ENCODE measurements at regions not wholly inside any gene's neighbourhood (a gene's known extent, or its start where the extent isn't known, plus 50 kb on each side); places are given as distances from the start of the nearest gene placed in this dataset.

DNA sequence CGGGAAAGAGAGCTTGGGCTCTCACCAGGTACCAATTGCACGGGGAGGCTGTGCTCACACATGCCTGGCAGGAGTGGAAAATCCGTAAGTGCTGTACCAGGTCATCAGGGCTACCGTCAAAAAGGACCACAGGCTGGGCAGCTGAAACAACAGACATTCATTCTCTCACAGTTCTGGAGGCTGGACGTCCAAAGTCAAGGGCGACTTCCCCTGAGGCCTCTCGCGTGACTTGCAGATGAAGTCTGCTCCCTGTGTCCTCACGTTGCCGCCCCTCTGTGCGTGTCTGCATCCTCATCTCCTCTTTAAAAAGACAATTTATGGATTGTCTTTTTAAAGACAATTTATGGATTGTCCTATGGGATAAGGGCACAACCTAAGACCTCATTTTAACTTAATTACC is 73.8 kb upstream of the FZD10 start:
- no peaks in the 10 kb centered on the region for H3K36me3 ChIP-seq (ENCODE audit: control insufficient read depth in 1 of 2, insufficient read depth in 2 of 2, low read depth in 1 of 2, low read length in 2 of 2)
- no peak overlapping the region for H3K4ac ChIP-seq (ENCODE audit: low read depth in 1 of 2, low read length in 2 of 2)
- H2BK5ac ChIP-seq (ENCODE audit: low read depth, low read length, poor library complexity, severe bottlenecking), result no peak overlapping the region
- H3K23ac ChIP-seq (ENCODE audit: low read length in 2 of 2), result no peak overlapping the region
- no peaks in the 10 kb centered on the region for H3K9me3 ChIP-seq (ENCODE audit: control insufficient read depth, low read length)
- H3K14ac ChIP-seq (ENCODE audit: low read length in 2 of 2), result no peak overlapping the region
- H3K18ac ChIP-seq (ENCODE audit: low read depth in 1 of 2, low read length in 2 of 2), result no peak overlapping the region
- no peak overlapping the region for H2BK12ac ChIP-seq (ENCODE audit: low read length in 2 of 2)
- H2BK120ac ChIP-seq (ENCODE audit: low read depth, low read length), result no peak overlapping the region
- no peak overlapping the region for H2BK15ac ChIP-seq (ENCODE audit: low read depth, poor library complexity, severe bottlenecking)
- H3K79me1 ChIP-seq (replicated peaks; ENCODE audit: low read length, poor library complexity, severe bottlenecking), result no peaks in the 10 kb centered on the region
- no peak overlapping the region for H2AFZ ChIP-seq (ENCODE audit: low read depth, low read length)
- 68% methylated on average over 8 of the region's 11 CpGs for WGBS
- peaks cover 0 to 7% of the 10 kb centered on the region in 2 experiments for H3K27me3 ChIP-seq (ENCODE audit: control insufficient read depth in 1 of 2, insufficient read depth in 1 of 2, low read length in 2 of 2)
- no peak overlapping the region for H3K4me2 ChIP-seq (ENCODE audit: low read length, poor library complexity, severe bottlenecking)
- DNase-seq, result no peak
- no peak overlapping the region for H4K8ac ChIP-seq (ENCODE audit: low read length)
- H3K9ac ChIP-seq (ENCODE audit: low read length), result no peak overlapping the region
- no peak overlapping the region for H3K27ac ChIP-seq (ENCODE audit: low read length, poor library complexity, severe bottlenecking)
- no peak overlapping the region for H2AK5ac ChIP-seq (ENCODE audit: low read length, severe bottlenecking)
- no peaks in the 10 kb centered on the region for H3K4me1 ChIP-seq (ENCODE audit: control insufficient read depth, insufficient read depth, low read depth, low read length)
- no peak overlapping the region for H4K91ac ChIP-seq (ENCODE audit: low read length)
- H3K4me3 ChIP-seq (ENCODE audit: insufficient read depth in 1 of 2, low read depth in 1 of 2, low read length in 2 of 2), result no peak overlapping the region

DNA sequence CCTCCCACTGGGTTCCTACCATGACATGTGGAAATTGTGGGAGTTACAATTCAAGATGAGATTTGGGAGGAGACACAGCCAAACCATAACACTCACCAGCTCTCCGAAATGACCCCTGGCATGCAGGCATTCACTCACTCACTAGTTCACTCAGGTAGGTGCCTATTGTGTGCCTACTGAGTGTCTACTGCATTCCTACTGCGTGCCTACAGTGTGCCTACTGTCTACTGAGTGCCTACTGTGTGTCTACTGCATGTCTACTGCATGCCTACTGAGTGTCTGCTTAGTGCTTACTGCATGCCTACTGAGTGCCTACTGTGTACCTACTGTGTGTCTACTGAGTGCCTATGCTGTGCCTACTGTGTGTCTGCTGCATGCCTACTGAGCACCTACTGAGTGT is 71.7 kb upstream of the FZD10 start:
- Histone ChIP-seq H3K36me3 (ENCODE audit: control insufficient read depth in 1 of 2, insufficient read depth in 2 of 2, low read depth in 1 of 2, low read length in 2 of 2) (no peaks in the 10 kb centered on the region), H3K4me1 (ENCODE audit: control insufficient read depth, insufficient read depth, low read depth, low read length) (no peaks in the 10 kb centered on the region), H3K18ac (ENCODE audit: low read depth in 1 of 2, low read length in 2 of 2) (no peak overlapping the region), H4K91ac (ENCODE audit: low read length) (peak overlapping the region; percentile 43), H3K23ac (ENCODE audit: low read length in 2 of 2) (no peak overlapping the region), H3K9ac (ENCODE audit: low read length) (no peak overlapping the region), H2BK5ac (ENCODE audit: low read depth, low read length, poor library complexity, severe bottlenecking) (no peak overlapping the region), H2AK5ac (ENCODE audit: low read length, severe bottlenecking) (no peak overlapping the region), H3K4me2 (ENCODE audit: low read length, poor library complexity, severe bottlenecking) (no peak overlapping the region), H2AFZ (ENCODE audit: low read depth, low read length) (no peak overlapping the region), H3K79me1 (replicated peaks; ENCODE audit: low read length, poor library complexity, severe bottlenecking) (no peaks in the 10 kb centered on the region), H3K4ac (ENCODE audit: low read depth in 1 of 2, low read length in 2 of 2) (no peak overlapping the region), H4K8ac (ENCODE audit: low read length) (no peak overlapping the region), H3K27ac (ENCODE audit: low read length, poor library complexity, severe bottlenecking) (no peak overlapping the region), H2BK15ac (ENCODE audit: low read depth, poor library complexity, severe bottlenecking) (no peak overlapping the region), H3K4me3 (ENCODE audit: insufficient read depth in 1 of 2, low read depth in 1 of 2, low read length in 2 of 2) (no peak overlapping the region), H2BK12ac (ENCODE audit: low read length in 2 of 2) (no peak overlapping the region), H2BK120ac (ENCODE audit: low read depth, low read length) (no peak overlapping the region), H3K27me3 (ENCODE audit: control insufficient read depth in 1 of 2, insufficient read depth in 1 of 2, low read length in 2 of 2) (peaks cover 0 to 12% of the 10 kb centered on the region in 2 experiments), H3K9me3 (ENCODE audit: control insufficient read depth, low read length) (no peaks in the 10 kb centered on the region), H3K14ac (ENCODE audit: low read length in 2 of 2) (no peak overlapping the region)
- WGBS, result 90% methylated on average over 2 of the region's 2 CpGs
- DNase-seq, result no peak

DNA sequence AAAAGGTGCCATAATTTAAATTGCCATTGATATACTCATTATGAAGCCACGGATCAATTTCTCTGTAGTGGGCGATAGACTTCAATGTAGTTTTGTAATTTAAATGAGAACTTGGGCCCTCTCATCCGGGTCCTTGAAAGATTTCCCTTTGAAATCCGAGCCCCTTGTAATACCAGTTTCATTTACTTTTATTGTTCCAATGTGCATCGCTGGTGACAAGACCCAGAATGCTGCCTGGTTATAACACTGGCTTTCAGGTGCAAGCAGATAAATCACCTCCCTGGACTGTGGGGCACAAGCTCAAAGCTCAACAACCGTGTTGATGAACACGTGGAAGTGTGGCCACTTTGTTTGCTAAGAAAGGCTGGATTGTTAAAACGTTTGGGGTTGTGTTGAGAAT is 68.9 kb upstream of the FZD10 start:
- H2AFZ ChIP-seq (ENCODE audit: low read depth, low read length), result no peak overlapping the region
- H3K14ac ChIP-seq (ENCODE audit: low read length in 2 of 2), result no peak overlapping the region
- peaks cover 0 to 5% of the 10 kb centered on the region in 2 experiments for H3K27me3 ChIP-seq (ENCODE audit: control insufficient read depth in 1 of 2, insufficient read depth in 1 of 2, low read length in 2 of 2)
- no peak overlapping the region for H3K27ac ChIP-seq (ENCODE audit: low read length, poor library complexity, severe bottlenecking)
- H3K4me2 ChIP-seq (ENCODE audit: low read length, poor library complexity, severe bottlenecking), result no peak overlapping the region
- no peak overlapping the region for H3K4me3 ChIP-seq (ENCODE audit: insufficient read depth in 1 of 2, low read depth in 1 of 2, low read length in 2 of 2)
- no peaks in the 10 kb centered on the region for H3K36me3 ChIP-seq (ENCODE audit: control insufficient read depth in 1 of 2, insufficient read depth in 2 of 2, low read depth in 1 of 2, low read length in 2 of 2)
- H3K4me1 ChIP-seq (ENCODE audit: control insufficient read depth, insufficient read depth, low read depth, low read length), result no peaks in the 10 kb centered on the region
- no peaks in the 10 kb centered on the region for H3K79me1 ChIP-seq (replicated peaks; ENCODE audit: low read length, poor library complexity, severe bottlenecking)
- WGBS, result 61% methylated on average over 8 of the region's 8 CpGs
- H2BK5ac ChIP-seq (ENCODE audit: low read depth, low read length, poor library complexity, severe bottlenecking), result no peak overlapping the region
- no peak overlapping the region for H3K23ac ChIP-seq (ENCODE audit: low read length in 2 of 2)
- no peak overlapping the region for H3K4ac ChIP-seq (ENCODE audit: low read depth in 1 of 2, low read length in 2 of 2)
- H2BK12ac ChIP-seq (ENCODE audit: low read length in 2 of 2), result no peak overlapping the region
- no peak overlapping the region for H3K18ac ChIP-seq (ENCODE audit: low read depth in 1 of 2, low read length in 2 of 2)
- no peak for DNase-seq
- H2BK15ac ChIP-seq (ENCODE audit: low read depth, poor library complexity, severe bottlenecking), result no peak overlapping the region
- no peak overlapping the region for H3K9ac ChIP-seq (ENCODE audit: low read length)
- no peaks in the 10 kb centered on the region for H3K9me3 ChIP-seq (ENCODE audit: control insufficient read depth, low read length)
- H4K8ac ChIP-seq (ENCODE audit: low read length), result no peak overlapping the region
- H2BK120ac ChIP-seq (ENCODE audit: low read depth, low read length), result no peak overlapping the region
- H4K91ac ChIP-seq (ENCODE audit: low read length), result no peak overlapping the region
- H2AK5ac ChIP-seq (ENCODE audit: low read length, severe bottlenecking), result no peak overlapping the region

DNA sequence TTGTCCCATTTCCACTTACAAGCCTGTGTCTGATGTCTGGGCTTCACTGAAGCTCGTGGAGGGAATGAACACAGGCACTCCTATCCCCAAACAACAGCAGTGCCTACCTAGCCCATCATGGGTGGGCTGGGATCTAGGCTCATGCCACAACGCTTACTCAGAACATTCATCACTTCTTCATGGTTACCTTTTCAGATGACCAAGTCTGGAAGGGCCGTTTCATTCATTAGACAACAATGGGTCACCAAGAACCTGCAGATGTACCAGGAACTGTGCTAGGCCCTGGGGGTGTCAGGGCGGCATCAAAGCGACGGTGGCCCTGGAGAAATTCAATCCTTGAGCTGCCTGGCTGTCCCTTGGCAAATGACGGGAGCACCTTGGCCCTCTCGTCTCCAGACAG is 64.9 kb upstream of the FZD10 start:
- H2AK5ac ChIP-seq (ENCODE audit: low read length, severe bottlenecking), result no peak overlapping the region
- 77% methylated on average over 8 of the region's 8 CpGs for WGBS
- no peaks in the 10 kb centered on the region for H3K36me3 ChIP-seq (ENCODE audit: control insufficient read depth in 1 of 2, insufficient read depth in 2 of 2, low read depth in 1 of 2, low read length in 2 of 2)
- peaks cover 7% of the 10 kb centered on the region for H3K9me3 ChIP-seq (ENCODE audit: control insufficient read depth, low read length)
- no peak overlapping the region for H4K8ac ChIP-seq (ENCODE audit: low read length)
- no peak overlapping the region for H2BK12ac ChIP-seq (ENCODE audit: low read length in 2 of 2)
- no peak overlapping the region for H3K4ac ChIP-seq (ENCODE audit: low read depth in 1 of 2, low read length in 2 of 2)
- peaks cover 0 to 11% of the 10 kb centered on the region in 2 experiments for H3K27me3 ChIP-seq (ENCODE audit: control insufficient read depth in 1 of 2, insufficient read depth in 1 of 2, low read length in 2 of 2)
- H2BK120ac ChIP-seq (ENCODE audit: low read depth, low read length), result no peak overlapping the region
- no peak overlapping the region for H3K23ac ChIP-seq (ENCODE audit: low read length in 2 of 2)
- H3K18ac ChIP-seq (ENCODE audit: low read depth in 1 of 2, low read length in 2 of 2), result no peak overlapping the region
- no peak overlapping the region for H4K91ac ChIP-seq (ENCODE audit: low read length)
- no peak overlapping the region for H3K14ac ChIP-seq (ENCODE audit: low read length in 2 of 2)
- H2BK5ac ChIP-seq (ENCODE audit: low read depth, low read length, poor library complexity, severe bottlenecking), result no peak overlapping the region
- no peaks in the 10 kb centered on the region for H3K79me1 ChIP-seq (replicated peaks; ENCODE audit: low read length, poor library complexity, severe bottlenecking)
- no peak overlapping the region for H2BK15ac ChIP-seq (ENCODE audit: low read depth, poor library complexity, severe bottlenecking)
- no peak overlapping the region for H3K9ac ChIP-seq (ENCODE audit: low read length)
- H2AFZ ChIP-seq (ENCODE audit: low read depth, low read length), result no peak overlapping the region
- H3K4me3 ChIP-seq (ENCODE audit: insufficient read depth in 1 of 2, low read depth in 1 of 2, low read length in 2 of 2), result no peak overlapping the region
- no peak overlapping the region for H3K4me2 ChIP-seq (ENCODE audit: low read length, poor library complexity, severe bottlenecking)
- no peak for DNase-seq
- no peak overlapping the region for H3K27ac ChIP-seq (ENCODE audit: low read length, poor library complexity, severe bottlenecking)
- H3K4me1 ChIP-seq (ENCODE audit: control insufficient read depth, insufficient read depth, low read depth, low read length), result no peaks in the 10 kb centered on the region

Measured in mesenchymal stem cell (in vitro differentiated cells and primary cell).